Naive thymus-derived CD4-positive, alpha-beta T cell (primary cell): ENCODE measurements at regions not wholly inside any gene's neighbourhood (a gene's known extent, or its start where the extent isn't known, plus 50 kb on each side); places are given as distances from the start of the nearest gene placed in this dataset.
A peak's percentile ranks its signal among the peaks of the same experiment; 100 is the strongest.

Experiments
- ATAC-seq: fragments of 150-1000 bp; cut with Tn5 transposase; 2 replicates; pipeline ENCODE4 v1.10.0; 2021; ENCODE audit warnings: mild to moderate bottlenecking, moderate library complexity
- CTCF ChIA-PET: fragments of 350-600 bp; sonication (Branson Sonifier 250); formaldehyde crosslinking; loops from one replicate; lab custom pipeline; 2021; ENCODE audit warnings: antibody characterized with exemption; lab: Charles Lee
- POLR2A ChIA-PET: fragments of 350-600 bp; sonication (Branson Sonifier 250); formaldehyde crosslinking; loops from one replicate; lab custom pipeline; 2021; ENCODE audit warnings: antibody characterized with exemption, inconsistent platforms; lab: Charles Lee
- DNase-seq, 9 donors: peaks; one replicate each; pipeline versions ENCODE4 v3.0.0 to v3.0.0-alpha.2; 2020 to 2022; ENCODE audit warnings: mixed read lengths in 1 of 9
- H3K27ac ChIP-seq: one replicate; pipeline ENCODE4 v1.7.0; 2013; ENCODE audit warnings: mild to moderate bottlenecking, low read depth, low read length, moderate library complexity
- H3K27me3 ChIP-seq, 2 donors: one replicate each; pipeline ENCODE4 v1.7.0; 2013; ENCODE audit warnings: low read length in 2 of 2, mild to moderate bottlenecking in 2 of 2, moderate library complexity in 2 of 2; ENCODE audit not compliant: control insufficient read depth in 2 of 2, insufficient read depth in 2 of 2
- H3K36me3 ChIP-seq, 3 experiments: 1 replicate in 2 of 3; 2 replicates in 1 of 3; pipeline ENCODE4 v1.7.0; 2013; ENCODE audit warnings: low read length in 3 of 3, mild to moderate bottlenecking in 3 of 3, moderate library complexity in 1 of 3; ENCODE audit not compliant: insufficient read depth in 3 of 3, control insufficient read depth in 2 of 3
- H3K4me1 ChIP-seq, 2 donors: one replicate each; pipeline ENCODE4 v1.7.0; 2013; ENCODE audit warnings: low read length in 2 of 2, mild to moderate bottlenecking in 2 of 2, moderate library complexity in 1 of 2; ENCODE audit not compliant: control insufficient read depth in 2 of 2, insufficient read depth in 2 of 2
- H3K4me3 ChIP-seq: 2 replicates; pipeline ENCODE4 v1.7.0; 2013; ENCODE audit warnings: mild to moderate bottlenecking, low read length
- H3K9me3 ChIP-seq, 3 experiments: 1 replicate in 2 of 3; 2 replicates in 1 of 3; pipeline ENCODE4 v1.7.0; 2013; ENCODE audit warnings: low read length in 3 of 3; ENCODE audit not compliant: control insufficient read depth in 2 of 3
- H3K27ac Mint-ChIP-seq, 9 donors: one replicate each; pipeline ENCODE4 v1.8.0; 2020 to 2022; ENCODE audit warnings: mixed read lengths in 9 of 9, mild to moderate bottlenecking in 8 of 9, moderate library complexity in 5 of 9, inconsistent platforms in 2 of 9
- H3K27me3 Mint-ChIP-seq, 5 donors: one replicate each; pipeline ENCODE4 v1.8.0; 2021 to 2022; ENCODE audit warnings: mixed read lengths in 5 of 5, mild to moderate bottlenecking in 1 of 5
- H3K36me3 Mint-ChIP-seq, 5 donors: one replicate each; pipeline ENCODE4 v1.8.0; 2020 to 2022; ENCODE audit warnings: mixed read lengths in 5 of 5, mild to moderate bottlenecking in 3 of 5, inconsistent platforms in 1 of 5
- H3K4me1 Mint-ChIP-seq, 7 donors: one replicate each; pipeline ENCODE4 v1.8.0; 2020 to 2022; ENCODE audit warnings: mixed read lengths in 7 of 7, mild to moderate bottlenecking in 3 of 7, inconsistent platforms in 1 of 7
- H3K4me3 Mint-ChIP-seq, 10 donors: one replicate each; pipeline ENCODE4 v1.8.0; 2020 to 2022; ENCODE audit warnings: mild to moderate bottlenecking in 10 of 10, mixed read lengths in 10 of 10, moderate library complexity in 6 of 10, inconsistent platforms in 2 of 10
- H3K9me3 Mint-ChIP-seq, 11 donors: one replicate each; pipeline ENCODE4 v1.8.0; 2020 to 2022; ENCODE audit warnings: mixed read lengths in 11 of 11, mild to moderate bottlenecking in 4 of 11, inconsistent platforms in 1 of 11, moderate library complexity in 1 of 11
- intact Hi-C, 2 donors: fragments of 100-400 bp; cut with micrococcal nuclease; formaldehyde crosslinking; loops; one replicate each; pipeline ENCODE4 v1.15.1; 2023

GRCh38 chr5:13498279-13498678 is 446.2 kb downstream of the DNAH5 start:
- Histone ChIP-seq H3K27me3 (no peaks in the 10 kb centered on the region), H3K4me3 (no peak overlapping the region), H3K4me1 (no peaks in the 10 kb centered on the region), H3K36me3 (no peaks in the 10 kb centered on the region), H3K9me3 (no peaks in the 10 kb centered on the region), H3K27ac (no peak overlapping the region)
- H3K36me3 Mint-ChIP-seq: no peaks in the 10 kb centered on the region
- H3K9me3 Mint-ChIP-seq: peaks cover 0 to 19% (median 5%) of the 10 kb centered on the region in 11 donors
- no peaks in the 10 kb centered on the region for H3K27me3 Mint-ChIP-seq
- no peaks in the 10 kb centered on the region for H3K4me1 Mint-ChIP-seq
- no peak overlapping the region for H3K4me3 Mint-ChIP-seq
- no peak for ATAC-seq
- no peak for DNase-seq
- ChIA-PET CTCF (no interaction called here), POLR2A (no interaction called here)
- intact Hi-C loops: no loop called here
- no peak overlapping the region for H3K27ac Mint-ChIP-seq

GRCh38 chr5:13488254-13488931 is 456.1 kb downstream of the DNAH5 start:
- Mint-ChIP-seq H3K36me3 (peaks cover 0 to 3% (median 0%) of the 10 kb centered on the region in 5 donors), H3K27me3 (no peaks in the 10 kb centered on the region), H3K27ac (no peak overlapping the region), H3K4me3 (peak overlapping the region in 3 of 10 donors; percentile 2 to 8 (median 4)), H3K9me3 (peaks cover 0 to 26% (median 4%) of the 10 kb centered on the region in 11 donors), H3K4me1 (peaks cover 0 to 5% (median 0%) of the 10 kb centered on the region in 7 donors)
- Histone ChIP-seq H3K9me3 (no peaks in the 10 kb centered on the region), H3K36me3 (no peaks in the 10 kb centered on the region), H3K4me1 (no peaks in the 10 kb centered on the region), H3K27me3 (no peaks in the 10 kb centered on the region), H3K4me3 (no peak overlapping the region), H3K27ac (no peak overlapping the region)
- ChIA-PET CTCF (no interaction called here), POLR2A (no interaction called here)
- DNase-seq (no peak), ATAC-seq (no peak)
- intact Hi-C loops: no loop called here

- H3K27ac Mint-ChIP-seq: no peak overlapping the region
- no peaks in the 10 kb centered on the region for H3K9me3 ChIP-seq
- H3K9me3 Mint-ChIP-seq: peaks cover 0 to 11% (median 3%) of the 10 kb centered on the region in 11 donors
- no peak overlapping the region for H3K4me3 ChIP-seq
- H3K4me1 ChIP-seq: no peaks in the 10 kb centered on the region
- no peak overlapping the region for H3K27ac ChIP-seq
- no peaks in the 10 kb centered on the region for H3K36me3 ChIP-seq
- no peaks in the 10 kb centered on the region for H3K27me3 ChIP-seq
- DNase-seq (no peak), ATAC-seq (no peak)
- H3K4me3 Mint-ChIP-seq: no peak overlapping the region
- H3K36me3 Mint-ChIP-seq: no peaks in the 10 kb centered on the region
- ChIA-PET CTCF (no interaction called here), POLR2A (no interaction called here)
- H3K4me1 Mint-ChIP-seq: no peaks in the 10 kb centered on the region
- no peaks in the 10 kb centered on the region for H3K27me3 Mint-ChIP-seq
- intact Hi-C loops: no loop called here
These were observed 463.7 kb downstream of the DNAH5 start for GRCh38 chr5:13480834-13481233.

GRCh38 chr5:13478831-13479465 is 465.5 kb downstream of the DNAH5 start:
- Mint-ChIP-seq H3K4me1 (no peaks in the 10 kb centered on the region), H3K4me3 (no peak overlapping the region), H3K27me3 (no peaks in the 10 kb centered on the region), H3K9me3 (peaks cover 0 to 18% (median 3%) of the 10 kb centered on the region in 11 donors), H3K36me3 (no peaks in the 10 kb centered on the region), H3K27ac (no peak overlapping the region)
- H3K27me3 ChIP-seq: no peaks in the 10 kb centered on the region
- ATAC-seq: no peak
- H3K4me3 ChIP-seq: no peak overlapping the region
- ChIA-PET POLR2A (interaction anchor here (0.6 kb wide), 1 partner anchor 445 kb away, joined by 3 read pairs; no protein-coding TSS in a partner anchor), CTCF (interaction anchor here (0.6 kb wide), 1 partner anchor 8 kb away, joined by 3 read pairs; no protein-coding TSS in a partner anchor)
- no peak overlapping the region for H3K27ac ChIP-seq
- DNase-seq: no peak
- intact Hi-C loops: no loop called here
- no peaks in the 10 kb centered on the region for H3K4me1 ChIP-seq
- no peaks in the 10 kb centered on the region for H3K36me3 ChIP-seq
- no peaks in the 10 kb centered on the region for H3K9me3 ChIP-seq

GRCh38 chr5:13477118-13477737 is 467.3 kb downstream of the DNAH5 start:
- intact Hi-C loops: no loop called here
- H3K36me3 Mint-ChIP-seq: no peaks in the 10 kb centered on the region
- no peak for ATAC-seq

GRCh38 chr5:13472842-13473241 is 471.6 kb downstream of the DNAH5 start:
- POLR2A ChIA-PET: no interaction called here
- H3K36me3 Mint-ChIP-seq: no peaks in the 10 kb centered on the region
- no peaks in the 10 kb centered on the region for H3K27me3 Mint-ChIP-seq

More at GRCh38 chr5:13477118-13477737, 467.3 kb downstream of the DNAH5 start:
- Histone ChIP-seq H3K27me3 (no peaks in the 10 kb centered on the region), H3K4me1 (no peaks in the 10 kb centered on the region), H3K4me3 (no peak overlapping the region), H3K36me3 (no peaks in the 10 kb centered on the region), H3K27ac (no peak overlapping the region), H3K9me3 (no peaks in the 10 kb centered on the region)
- POLR2A ChIA-PET: no interaction called here
- CTCF ChIA-PET: no interaction called here
- no peaks in the 10 kb centered on the region for H3K27me3 Mint-ChIP-seq
- peaks cover 0 to 24% (median 2%) of the 10 kb centered on the region in 11 donors for H3K9me3 Mint-ChIP-seq
- DNase-seq: no peak
- no peaks in the 10 kb centered on the region for H3K4me1 Mint-ChIP-seq
- no peak overlapping the region for H3K27ac Mint-ChIP-seq
- H3K4me3 Mint-ChIP-seq: no peak overlapping the region

More at GRCh38 chr5:13472842-13473241, 471.6 kb downstream of the DNAH5 start:
- no peak for ATAC-seq
- H3K9me3 Mint-ChIP-seq: peaks cover 2 to 32% (median 7%) of the 10 kb centered on the region in 11 donors
- Histone ChIP-seq H3K4me1 (no peaks in the 10 kb centered on the region), H3K9me3 (no peaks in the 10 kb centered on the region), H3K4me3 (no peak overlapping the region), H3K36me3 (no peaks in the 10 kb centered on the region), H3K27me3 (no peaks in the 10 kb centered on the region), H3K27ac (no peak overlapping the region)
- no peak overlapping the region for H3K4me3 Mint-ChIP-seq
- H3K4me1 Mint-ChIP-seq: no peaks in the 10 kb centered on the region
- no peak overlapping the region for H3K27ac Mint-ChIP-seq
- no peak for DNase-seq
- CTCF ChIA-PET: no interaction called here
- intact Hi-C loops: no loop called here
